Effector memory CD4-positive, alpha-beta T cell (primary cell): ENCODE measurements at regions not wholly inside any gene's neighbourhood (a gene's known extent, or its start where the extent isn't known, plus 50 kb on each side); places are given as distances from the start of the nearest gene placed in this dataset.

ENCODE experiments used
- DNase-seq, 3 donors: peaks; one replicate each; pipeline ENCODE4 v3.0.0-alpha.2; 2020
- H3K27ac ChIP-seq: 2 replicates; pipeline ENCODE4 v1.7.0; 2013; ENCODE audit warnings: mild to moderate bottlenecking, low read length, moderate library complexity; ENCODE audit not compliant: insufficient read depth, poor library complexity, severe bottlenecking
- H3K27me3 ChIP-seq: replicated peaks from 2 replicates; pipeline ENCODE4 v1.7.0; 2013; ENCODE audit warnings: mild to moderate bottlenecking, low read length; ENCODE audit not compliant: insufficient read depth, control insufficient read depth, poor library complexity, severe bottlenecking
- H3K36me3 ChIP-seq: 2 replicates; pipeline ENCODE4 v1.7.0; 2013; ENCODE audit warnings: mild to moderate bottlenecking, low read length, moderate library complexity; ENCODE audit not compliant: control insufficient read depth, insufficient read depth
- H3K4me1 ChIP-seq: 2 replicates; pipeline ENCODE4 v1.7.0; 2013; ENCODE audit warnings: low read length, mild to moderate bottlenecking; ENCODE audit not compliant: control insufficient read depth, insufficient read depth, poor library complexity, severe bottlenecking
- H3K4me3 ChIP-seq: 2 replicates; pipeline ENCODE4 v1.7.0; 2013; ENCODE audit warnings: low read length, low read depth, mild to moderate bottlenecking; ENCODE audit not compliant: insufficient read depth, poor library complexity, severe bottlenecking
- H3K9me3 ChIP-seq: 2 replicates; pipeline ENCODE4 v1.7.0; 2013; ENCODE audit warnings: mild to moderate bottlenecking, low read length, moderate library complexity; ENCODE audit not compliant: control insufficient read depth

- Histone ChIP-seq H3K4me1 (no peaks in the 10 kb centered on the region), H3K27me3 (no peaks in the 10 kb centered on the region), H3K4me3 (no peak overlapping the region), H3K27ac (no peak overlapping the region), H3K9me3 (no peaks in the 10 kb centered on the region), H3K36me3 (no peaks in the 10 kb centered on the region)
- DNase-seq, result no peak
Observed at GRCh38 chr4:138509346-138509745, 267.2 kb upstream of the SLC7A11 start.

GRCh38 chr4:138507522-138507921, 265.4 kb upstream of the SLC7A11 start:
- no peaks in the 10 kb centered on the region for H3K36me3 ChIP-seq
- H3K4me3 ChIP-seq, result no peak overlapping the region
- no peak for DNase-seq
- H3K27me3 ChIP-seq, result no peaks in the 10 kb centered on the region
- no peaks in the 10 kb centered on the region for H3K9me3 ChIP-seq
- no peaks in the 10 kb centered on the region for H3K4me1 ChIP-seq
- no peak overlapping the region for H3K27ac ChIP-seq

- Histone ChIP-seq H3K27ac (no peak overlapping the region), H3K4me1 (no peaks in the 10 kb centered on the region), H3K27me3 (no peaks in the 10 kb centered on the region), H3K36me3 (no peaks in the 10 kb centered on the region), H3K9me3 (no peaks in the 10 kb centered on the region), H3K4me3 (no peak overlapping the region)
- DNase-seq, result no peak
Observed at GRCh38 chr4:138501614-138502013, 259.5 kb upstream of the SLC7A11 start.

GRCh38 chr4:138500869-138501268, 258.7 kb upstream of the SLC7A11 start:
- Histone ChIP-seq H3K4me1 (no peaks in the 10 kb centered on the region), H3K27ac (no peak overlapping the region), H3K27me3 (no peaks in the 10 kb centered on the region), H3K9me3 (no peaks in the 10 kb centered on the region), H3K4me3 (no peak overlapping the region), H3K36me3 (no peaks in the 10 kb centered on the region)
- DNase-seq, result no peak

- H3K27me3 ChIP-seq, result no peaks in the 10 kb centered on the region
Observed at GRCh38 chr4:138499627-138500026, 257.5 kb upstream of the SLC7A11 start.

GRCh38 chr4:138494931-138495330, 252.8 kb upstream of the SLC7A11 start:
- no peak for DNase-seq
- Histone ChIP-seq H3K4me1 (no peaks in the 10 kb centered on the region), H3K27me3 (no peaks in the 10 kb centered on the region), H3K27ac (no peak overlapping the region), H3K9me3 (no peaks in the 10 kb centered on the region), H3K36me3 (no peaks in the 10 kb centered on the region), H3K4me3 (no peak overlapping the region)

More at GRCh38 chr4:138499627-138500026, 257.5 kb upstream of the SLC7A11 start:
- H3K4me3 ChIP-seq, result no peak overlapping the region
- no peaks in the 10 kb centered on the region for H3K9me3 ChIP-seq
- H3K4me1 ChIP-seq, result no peaks in the 10 kb centered on the region
- no peak for DNase-seq
- H3K27ac ChIP-seq, result no peak overlapping the region
- H3K36me3 ChIP-seq, result no peaks in the 10 kb centered on the region

GRCh38 chr4:138494116-138494515, 252.0 kb upstream of the SLC7A11 start:
- H3K4me3 ChIP-seq, result no peak overlapping the region
- H3K9me3 ChIP-seq, result no peaks in the 10 kb centered on the region
- no peaks in the 10 kb centered on the region for H3K36me3 ChIP-seq
- no peaks in the 10 kb centered on the region for H3K4me1 ChIP-seq
- DNase-seq, result no peak
- no peaks in the 10 kb centered on the region for H3K27me3 ChIP-seq
- H3K27ac ChIP-seq, result no peak overlapping the region

GRCh38 chr4:138492176-138492575, 250.0 kb upstream of the SLC7A11 start:
- Histone ChIP-seq H3K9me3 (no peaks in the 10 kb centered on the region), H3K27ac (no peak overlapping the region), H3K36me3 (no peaks in the 10 kb centered on the region), H3K27me3 (no peaks in the 10 kb centered on the region), H3K4me1 (no peaks in the 10 kb centered on the region), H3K4me3 (no peak overlapping the region)
- DNase-seq, result no peak

- Histone ChIP-seq H3K27me3 (no peaks in the 10 kb centered on the region), H3K4me3 (no peak overlapping the region), H3K9me3 (no peaks in the 10 kb centered on the region), H3K27ac (no peak overlapping the region), H3K4me1 (no peaks in the 10 kb centered on the region), H3K36me3 (no peaks in the 10 kb centered on the region)
- no peak for DNase-seq
Observed at GRCh38 chr4:138488533-138488932, 246.4 kb upstream of the SLC7A11 start.

GRCh38 chr4:138487670-138488069, 245.5 kb upstream of the SLC7A11 start:
- Histone ChIP-seq H3K4me1 (no peaks in the 10 kb centered on the region), H3K36me3 (no peaks in the 10 kb centered on the region), H3K27ac (no peak overlapping the region), H3K9me3 (no peaks in the 10 kb centered on the region), H3K27me3 (no peaks in the 10 kb centered on the region), H3K4me3 (no peak overlapping the region)
- DNase-seq, result no peak

GRCh38 chr4:138487230-138487629, 245.1 kb upstream of the SLC7A11 start:
- no peak overlapping the region for H3K4me3 ChIP-seq
- H3K36me3 ChIP-seq, result no peaks in the 10 kb centered on the region
- no peaks in the 10 kb centered on the region for H3K9me3 ChIP-seq
- H3K4me1 ChIP-seq, result no peaks in the 10 kb centered on the region
- no peaks in the 10 kb centered on the region for H3K27me3 ChIP-seq
- H3K27ac ChIP-seq, result no peak overlapping the region
- no peak for DNase-seq
